ENCODE measurements at regions not wholly inside any gene's neighbourhood (a gene's known extent, or its start where the extent isn't known, plus 50 kb on each side); places are given as distances from the start of the nearest gene placed in this dataset.

- no peak overlapping the region for H3K27ac ChIP-seq
- no peaks in the 10 kb centered on the region for H3K4me1 ChIP-seq
- peaks cover 0 to 2% of the 10 kb centered on the region in 2 donors for H3K36me3 ChIP-seq
- no peaks in the 10 kb centered on the region for H3K9me3 ChIP-seq
- no peak for DNase-seq (ENCODE audit: low spot score in 2 of 2)
- intact Hi-C loops (cut with DNase I), result no loop called here
- H3K27me3 ChIP-seq, result no peaks in the 10 kb centered on the region
- no peak for TF ChIP-seq CTCF (IDR thresholded peaks at IDR 0.05)
- no peak overlapping the region for H3K4me3 ChIP-seq
These were observed 50.6 kb upstream of the PTGR2 start for GRCh38 chr14:73800970-73801515.

GRCh38 chr14:73797543-73798265, 53.9 kb upstream of the PTGR2 start:
- no peak for DNase-seq (ENCODE audit: low spot score in 2 of 2)
- no peak for TF ChIP-seq CTCF (IDR thresholded peaks at IDR 0.05)

GRCh38 chr14:73796893-73797542, 54.6 kb upstream of the PTGR2 start:
- Histone ChIP-seq H3K27me3 (no peaks in the 10 kb centered on the region), H3K4me3 (no peak overlapping the region), H3K4me1 (peaks cover 3 to 10% of the 10 kb centered on the region in 2 donors), H3K27ac (no peak overlapping the region), H3K9me3 (no peaks in the 10 kb centered on the region), H3K36me3 (no peaks in the 10 kb centered on the region)
- no peak for DNase-seq (ENCODE audit: low spot score in 2 of 2)
- intact Hi-C loops (cut with DNase I), result no loop called here
- no peak for TF ChIP-seq CTCF (IDR thresholded peaks at IDR 0.05)

More at GRCh38 chr14:73797543-73798265, 53.9 kb upstream of the PTGR2 start:
- Histone ChIP-seq H3K27ac (no peak overlapping the region), H3K36me3 (no peaks in the 10 kb centered on the region), H3K4me3 (no peak overlapping the region), H3K4me1 (peaks cover 3 to 10% of the 10 kb centered on the region in 2 donors), H3K27me3 (no peaks in the 10 kb centered on the region), H3K9me3 (no peaks in the 10 kb centered on the region)
- intact Hi-C loops (cut with DNase I), result no loop called here

GRCh38 chr14:73796415-73796814, 55.2 kb upstream of the PTGR2 start:
- no peak for TF ChIP-seq CTCF (IDR thresholded peaks at IDR 0.05)
- Histone ChIP-seq H3K27me3 (no peaks in the 10 kb centered on the region), H3K27ac (no peak overlapping the region), H3K4me1 (peaks cover 3 to 10% of the 10 kb centered on the region in 2 donors), H3K36me3 (no peaks in the 10 kb centered on the region), H3K4me3 (no peak overlapping the region), H3K9me3 (no peaks in the 10 kb centered on the region)
- DNase-seq (ENCODE audit: low spot score in 2 of 2), result no peak
- intact Hi-C loops (cut with DNase I), result no loop called here

GRCh38 chr14:73795974-73796373, 55.7 kb upstream of the PTGR2 start:
- H3K36me3 ChIP-seq, result no peaks in the 10 kb centered on the region
- DNase-seq (ENCODE audit: low spot score in 2 of 2), result no peak
- TF ChIP-seq CTCF (IDR thresholded peaks at IDR 0.05), result no peak
- H3K27ac ChIP-seq, result no peak overlapping the region
- peaks cover 3 to 12% of the 10 kb centered on the region in 2 donors for H3K4me1 ChIP-seq
- H3K27me3 ChIP-seq, result no peaks in the 10 kb centered on the region
- intact Hi-C loops (cut with DNase I), result loop anchor here (2.0 kb wide), 2 partner anchors 55 to 71 kb away; partner anchors contain the start of gene PTGR2
- H3K4me3 ChIP-seq, result no peak overlapping the region
- H3K9me3 ChIP-seq, result no peaks in the 10 kb centered on the region
